Gastroesophageal sphincter (tissue), 4 donors: ENCODE measurements at regions not wholly inside any gene's neighbourhood (a gene's known extent, or its start where the extent isn't known, plus 50 kb on each side); places are given as distances from the start of the nearest gene placed in this dataset.

Experiments used
- ATAC-seq: fragments of 150-250 bp; one replicate; pipeline ENCODE4 v1.9.1; 2016; ENCODE audit warnings: mild to moderate bottlenecking, moderate library complexity
- H3K27ac ChIP-seq, 4 donors: fragments of 200-600 bp; sonication (generic) in 3 of 4; 1 replicate in 3 of 4; 2 replicates in 1 of 4; pipeline ENCODE4 v1.5.1; 2016 to 2019
- H3K27me3 ChIP-seq: fragments of 200-600 bp; sonication (generic); one replicate; pipeline ENCODE4 v1.5.1; 2019
- H3K36me3 ChIP-seq, 2 donors: fragments of 200-600 bp; sonication (generic); one replicate each; pipeline ENCODE4 v1.5.1; 2019; ENCODE audit warnings: control low read depth in 1 of 2
- H3K4me1 ChIP-seq, 3 donors: fragments of 200-600 bp; sonication (generic); 1 replicate in 2 of 3; 2 replicates in 1 of 3; pipeline ENCODE4 v1.5.1; 2016 to 2019; ENCODE audit warnings: control low read depth in 2 of 3
- H3K4me3 ChIP-seq, 2 donors: fragments of 200-600 bp; sonication (generic); one replicate each; pipeline ENCODE4 v1.5.1; 2019; ENCODE audit warnings: mild to moderate bottlenecking in 1 of 2, moderate library complexity in 1 of 2
- H3K9me3 ChIP-seq, 3 donors: fragments of 200-600 bp; sonication (generic); one replicate each; pipeline ENCODE4 v1.5.1; 2017 to 2019; ENCODE audit warnings: control low read depth in 2 of 3
- EP300 ChIP-seq: sonication (generic); formaldehyde crosslinking; IDR thresholded peaks from one replicate; pipeline ENCODE4 v1.6.1; 2017; ENCODE audit warnings: antibody characterized with exemption, mild to moderate bottlenecking
- POLR2A ChIP-seq, 2 donors: fragments of 450-650 bp; IDR thresholded peaks; one replicate each; pipeline ENCODE4 v1.6.1; 2017; ENCODE audit warnings: antibody characterized with exemption in 2 of 2, mild to moderate bottlenecking in 2 of 2, moderate library complexity in 1 of 2
- POLR2AphosphoS5 ChIP-seq: sonication (generic); formaldehyde crosslinking; IDR thresholded peaks from one replicate; pipeline ENCODE4 v1.6.1; 2017; ENCODE audit warnings: antibody characterized with exemption
- WGBS, 2 donors: methylation state at CpG; one replicate each; pipeline ENCODE4 v1.1.5; 2018; ENCODE audit warnings: low coverage in 1 of 2; 5-methylcytosine and 5-hydroxymethylcytosine counted together
- TF ChIP-seq, protein P1 (sequence below), 4 experiments: fragments of 200-600 bp in 2 of 4; fragments of 450-650 bp in 2 of 4; sonication (generic) in 1 of 4; IDR thresholded peaks; one replicate each; pipeline ENCODE4 v1.5.1; 2017 to 2019; ENCODE audit warnings: antibody characterized with exemption in 4 of 4, mild to moderate bottlenecking in 2 of 4, moderate library complexity in 2 of 4

DNA sequence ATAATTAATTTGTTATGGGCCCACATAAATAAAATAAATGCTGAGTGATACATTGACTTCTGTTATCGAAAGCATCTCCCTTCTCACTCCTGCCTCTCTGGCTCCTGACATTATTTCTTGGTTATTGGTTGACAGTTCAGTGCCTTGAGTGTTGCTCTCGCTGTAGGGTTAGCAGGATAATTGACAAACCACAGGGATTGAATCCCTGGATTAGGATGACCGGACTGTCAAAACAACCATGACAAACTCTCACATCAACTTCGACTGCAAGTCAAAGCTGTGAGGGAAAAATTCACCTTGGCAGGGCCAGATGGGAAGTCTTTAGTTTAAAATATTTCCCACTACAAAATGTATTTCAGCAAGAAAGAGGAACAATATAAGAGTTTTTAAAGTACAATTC is 245.4 kb upstream of the TFAP2D start:
- WGBS, 2 donors, result 51 to 56% methylated on average over 4 of the region's 4 CpGs

DNA sequence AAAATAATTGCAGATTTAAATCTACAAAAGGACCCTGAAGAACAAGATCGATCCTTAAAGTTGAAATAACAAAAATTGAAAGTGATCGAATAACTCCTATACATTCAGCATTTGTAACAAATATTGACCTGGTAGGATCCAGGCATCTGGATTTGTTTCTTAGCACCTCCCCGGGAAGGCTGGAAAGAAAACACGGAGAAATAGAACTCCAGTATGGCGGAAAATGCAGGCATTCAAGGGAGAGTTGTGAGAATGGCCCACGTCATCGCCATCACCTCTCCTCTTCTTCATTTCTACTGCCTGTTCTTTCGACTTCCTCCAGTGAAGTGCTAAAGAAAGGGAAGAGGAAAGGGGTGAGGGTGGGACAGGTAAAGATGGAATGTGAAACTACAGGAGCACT is 242.3 kb upstream of the TFAP2D start:
- no peak for ATAC-seq
- TF ChIP-seq POLR2AphosphoS5 (no peak), EP300 (no peak), POLR2A (IDR thresholded peaks at IDR 0.05) (no peak)
- TF ChIP-seq, protein P1, sequence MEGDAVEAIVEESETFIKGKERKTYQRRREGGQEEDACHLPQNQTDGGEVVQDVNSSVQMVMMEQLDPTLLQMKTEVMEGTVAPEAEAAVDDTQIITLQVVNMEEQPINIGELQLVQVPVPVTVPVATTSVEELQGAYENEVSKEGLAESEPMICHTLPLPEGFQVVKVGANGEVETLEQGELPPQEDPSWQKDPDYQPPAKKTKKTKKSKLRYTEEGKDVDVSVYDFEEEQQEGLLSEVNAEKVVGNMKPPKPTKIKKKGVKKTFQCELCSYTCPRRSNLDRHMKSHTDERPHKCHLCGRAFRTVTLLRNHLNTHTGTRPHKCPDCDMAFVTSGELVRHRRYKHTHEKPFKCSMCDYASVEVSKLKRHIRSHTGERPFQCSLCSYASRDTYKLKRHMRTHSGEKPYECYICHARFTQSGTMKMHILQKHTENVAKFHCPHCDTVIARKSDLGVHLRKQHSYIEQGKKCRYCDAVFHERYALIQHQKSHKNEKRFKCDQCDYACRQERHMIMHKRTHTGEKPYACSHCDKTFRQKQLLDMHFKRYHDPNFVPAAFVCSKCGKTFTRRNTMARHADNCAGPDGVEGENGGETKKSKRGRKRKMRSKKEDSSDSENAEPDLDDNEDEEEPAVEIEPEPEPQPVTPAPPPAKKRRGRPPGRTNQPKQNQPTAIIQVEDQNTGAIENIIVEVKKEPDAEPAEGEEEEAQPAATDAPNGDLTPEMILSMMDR (IDR thresholded peaks at IDR 0.05), result no peak
- H3K4me3 ChIP-seq, result no peak overlapping the region
- H3K27me3 ChIP-seq, result no peaks in the 10 kb centered on the region
- WGBS, 2 donors, result 73 to 90% methylated on average over 7 to 8 of the region's 8 CpGs
- no peaks in the 10 kb centered on the region for H3K9me3 ChIP-seq
- no peaks in the 10 kb centered on the region for H3K36me3 ChIP-seq
- H3K4me1 ChIP-seq, result no peaks in the 10 kb centered on the region
- no peak overlapping the region for H3K27ac ChIP-seq

More for the DNA sequence above, 245.4 kb upstream of the TFAP2D start:
- Histone ChIP-seq H3K9me3 (no peaks in the 10 kb centered on the region), H3K4me1 (no peaks in the 10 kb centered on the region), H3K27me3 (no peaks in the 10 kb centered on the region), H3K36me3 (no peaks in the 10 kb centered on the region), H3K27ac (no peak overlapping the region), H3K4me3 (no peak overlapping the region)
- ATAC-seq, result no peak
- TF ChIP-seq, protein P1 (IDR thresholded peaks at IDR 0.05), result no peak
- TF ChIP-seq EP300, result no peak

DNA sequence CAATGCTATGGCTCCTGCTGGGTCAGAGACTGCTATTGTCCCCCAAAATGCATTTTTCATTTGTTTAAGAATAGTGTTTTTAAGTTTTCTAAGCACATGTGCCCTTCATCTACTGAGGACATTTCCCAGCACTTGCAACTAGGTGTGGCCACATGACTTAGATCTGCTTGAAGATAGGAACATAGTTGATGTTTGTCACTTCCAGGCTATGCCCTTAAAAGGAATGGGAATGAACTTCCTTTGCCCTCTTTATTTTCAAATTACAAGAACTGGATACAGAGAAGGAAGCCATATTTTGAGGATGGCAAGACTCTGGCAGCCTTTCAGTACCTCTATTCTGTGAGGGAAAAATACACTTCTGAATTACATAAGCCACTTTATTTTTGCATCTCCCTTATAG is 203.0 kb upstream of the TFAP2D start:
- H3K4me3 ChIP-seq, result no peak overlapping the region
- no peak overlapping the region for H3K27ac ChIP-seq
- H3K4me1 ChIP-seq, result no peaks in the 10 kb centered on the region
- ATAC-seq, result no peak
- no peaks in the 10 kb centered on the region for H3K27me3 ChIP-seq
- TF ChIP-seq POLR2A (IDR thresholded peaks at IDR 0.05), result no peak
- TF ChIP-seq, protein P1 (IDR thresholded peaks at IDR 0.05), result no peak
- TF ChIP-seq EP300, result no peak
- TF ChIP-seq POLR2AphosphoS5, result no peak
- no peaks in the 10 kb centered on the region for H3K36me3 ChIP-seq
- no peaks in the 10 kb centered on the region for H3K9me3 ChIP-seq

DNA sequence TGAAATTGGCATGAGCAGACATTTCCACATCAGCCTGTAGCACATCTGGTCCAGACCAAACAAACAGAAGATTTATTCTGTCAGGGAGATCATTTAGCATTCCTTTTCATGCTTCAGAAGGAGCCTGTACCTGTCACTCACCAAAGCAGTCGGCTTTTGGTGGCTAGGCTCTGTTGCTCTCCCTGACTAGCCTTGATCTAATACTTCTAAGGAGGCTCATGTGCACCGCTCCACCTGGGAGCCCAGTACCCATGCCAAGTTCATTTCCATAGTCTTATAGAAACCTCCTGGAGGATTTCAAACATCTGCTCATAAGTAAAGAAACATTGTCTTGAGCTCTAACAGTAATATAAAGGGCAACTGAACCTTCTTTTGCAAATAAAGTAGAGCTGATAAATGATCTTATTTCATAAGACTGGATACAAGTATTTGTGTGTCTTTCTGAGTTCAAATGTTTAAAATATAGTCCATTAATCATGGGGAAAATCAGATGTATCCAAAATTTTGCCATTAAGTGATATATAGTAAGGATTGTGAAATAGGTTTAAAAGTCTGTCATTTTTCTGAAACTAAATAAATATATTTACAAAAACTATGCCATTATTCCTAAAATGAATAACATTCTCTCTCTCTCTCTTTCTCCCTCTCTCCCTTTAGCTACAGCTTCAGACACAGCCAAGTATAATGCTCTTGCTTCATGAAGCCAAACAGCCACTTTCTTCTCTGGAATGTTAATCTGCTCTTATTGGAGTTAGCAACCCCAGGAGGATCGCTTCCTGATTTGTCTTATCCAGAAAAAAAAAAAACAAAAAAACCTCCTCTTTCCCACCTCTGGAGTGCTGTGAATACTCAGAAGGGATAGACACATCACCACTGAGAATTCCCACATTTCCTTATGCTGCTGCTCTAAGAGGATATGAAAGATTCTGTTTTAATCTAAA is 192.7 kb upstream of the TFAP2D start:
- H3K27ac ChIP-seq, result no peak overlapping the region
- TF ChIP-seq, protein P1 (IDR thresholded peaks at IDR 0.05), result no peak
- TF ChIP-seq EP300 (no peak), POLR2A (IDR thresholded peaks at IDR 0.05) (no peak), POLR2AphosphoS5 (no peak)
- H3K27me3 ChIP-seq, result no peaks in the 10 kb centered on the region
- H3K36me3 ChIP-seq, result no peaks in the 10 kb centered on the region
- no peaks in the 10 kb centered on the region for H3K9me3 ChIP-seq
- no peaks in the 10 kb centered on the region for H3K4me1 ChIP-seq
- no peak for ATAC-seq
- H3K4me3 ChIP-seq, result no peak overlapping the region
- 8 to 43% methylated on average over 2 to 3 of the region's 3 CpGs for WGBS, 2 donors

DNA sequence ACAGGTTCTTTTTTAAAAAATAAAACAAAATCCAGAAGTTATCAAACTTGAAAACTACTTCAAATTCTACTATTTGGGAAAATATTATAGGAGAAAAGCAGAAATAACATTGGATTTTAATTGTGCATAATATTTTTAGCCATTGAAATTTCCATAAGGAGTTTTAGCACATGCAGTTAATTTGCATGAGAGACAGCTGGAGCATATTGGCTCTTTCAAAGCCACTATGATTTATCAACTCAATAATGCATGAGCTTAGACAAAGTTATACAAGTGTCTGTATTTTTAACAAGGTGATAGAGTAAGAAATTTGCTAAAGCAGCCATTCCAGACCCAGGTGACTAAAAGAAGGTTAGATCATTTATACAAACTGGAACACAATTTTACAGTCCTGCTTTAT is 189.0 kb upstream of the TFAP2D start:
- ATAC-seq, result no peak
- TF ChIP-seq, protein P1 (IDR thresholded peaks at IDR 0.05), result no peak
- no peak for TF ChIP-seq POLR2AphosphoS5
- Histone ChIP-seq H3K36me3 (no peaks in the 10 kb centered on the region), H3K27me3 (no peaks in the 10 kb centered on the region), H3K27ac (no peak overlapping the region), H3K4me3 (no peak overlapping the region), H3K9me3 (no peaks in the 10 kb centered on the region), H3K4me1 (no peaks in the 10 kb centered on the region)
